Stomach smooth muscle (tissue), 2 donors: ENCODE measurements at regions not wholly inside any gene's neighbourhood (a gene's known extent, or its start where the extent isn't known, plus 50 kb on each side); places are given as distances from the start of the nearest gene placed in this dataset.

Experiments used
- H3K27ac ChIP-seq: one replicate; pipeline ENCODE4 v1.7.0; 2013; ENCODE audit warnings: mild to moderate bottlenecking, low read length, inconsistent platforms
- H3K27me3 ChIP-seq, 2 donors: one replicate each; pipeline ENCODE4 v1.7.0; 2013; ENCODE audit warnings: low read length in 2 of 2; ENCODE audit not compliant: insufficient read depth in 2 of 2, control insufficient read depth in 1 of 2
- H3K36me3 ChIP-seq, 2 donors: one replicate each; pipeline ENCODE4 v1.7.0; 2013; ENCODE audit warnings: low read length in 2 of 2; ENCODE audit not compliant: control insufficient read depth in 2 of 2, insufficient read depth in 2 of 2
- H3K4me1 ChIP-seq: one replicate; pipeline ENCODE4 v1.7.0; 2013; ENCODE audit warnings: low read length; ENCODE audit not compliant: control insufficient read depth, insufficient read depth
- H3K4me3 ChIP-seq, 2 donors: one replicate each; pipeline ENCODE4 v1.7.0; 2013; ENCODE audit warnings: low read length in 2 of 2
- H3K9ac ChIP-seq, 2 donors: one replicate each; pipeline ENCODE4 v1.7.0; 2013; ENCODE audit warnings: low read length in 2 of 2, mild to moderate bottlenecking in 1 of 2
- H3K9me3 ChIP-seq, 2 donors: one replicate each; pipeline ENCODE4 v1.7.0; 2013; ENCODE audit warnings: low read length in 2 of 2; ENCODE audit not compliant: control insufficient read depth in 2 of 2
- donor health status: healthy.
- donor health status: Pancreatic carcinoma.

DNA sequence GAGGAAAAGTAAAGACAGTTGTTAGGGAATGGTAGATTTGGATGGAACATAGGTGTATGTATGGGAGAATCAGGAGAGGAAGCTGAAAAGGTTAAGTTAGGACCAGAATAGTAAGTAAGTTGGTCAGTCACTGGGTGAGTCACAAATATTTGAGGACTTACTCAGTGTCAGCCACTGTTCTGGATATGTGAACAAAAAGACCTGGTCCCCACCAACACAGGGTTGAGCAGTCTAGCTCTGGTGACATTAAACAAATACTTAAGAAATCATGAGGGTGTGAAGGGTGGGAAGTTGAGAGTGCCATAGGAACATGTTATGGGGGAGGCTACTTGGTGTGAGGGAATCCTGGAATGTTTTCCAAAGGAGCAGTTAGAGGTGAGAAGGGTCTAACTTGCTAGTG lies 246.9 kb downstream of the PTEN start:
- no peaks in the 10 kb centered on the region for H3K4me1 ChIP-seq
- no peak overlapping the region for H3K9ac ChIP-seq
- H3K9me3 ChIP-seq: no peaks in the 10 kb centered on the region
- no peak overlapping the region for H3K4me3 ChIP-seq
- no peaks in the 10 kb centered on the region for H3K36me3 ChIP-seq
- no peaks in the 10 kb centered on the region for H3K27me3 ChIP-seq
- no peak overlapping the region for H3K27ac ChIP-seq

DNA sequence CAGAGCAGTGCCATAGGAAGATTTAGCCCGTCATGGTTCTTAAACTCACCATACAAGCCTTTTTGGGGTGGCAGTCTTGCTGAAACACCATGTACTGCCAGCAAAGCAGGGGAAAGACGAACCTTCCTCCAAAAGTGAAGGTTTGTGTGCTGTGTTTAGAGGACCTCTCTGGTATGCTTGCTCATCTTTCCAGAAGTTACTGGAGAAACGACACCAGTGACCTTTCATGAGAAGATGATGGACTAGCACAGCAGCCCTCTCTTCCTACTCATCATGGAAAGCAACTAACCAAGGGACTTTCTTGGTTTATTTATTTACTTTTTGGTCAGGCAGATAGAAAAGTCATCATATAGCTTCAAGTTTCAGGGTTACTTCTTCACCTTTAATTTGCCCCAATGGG lies 247.4 kb downstream of the PTEN start:
- H3K4me1 ChIP-seq: no peaks in the 10 kb centered on the region
- H3K27me3 ChIP-seq: no peaks in the 10 kb centered on the region
- H3K9ac ChIP-seq: no peak overlapping the region
- H3K27ac ChIP-seq: no peak overlapping the region
- H3K4me3 ChIP-seq: no peak overlapping the region
- no peaks in the 10 kb centered on the region for H3K36me3 ChIP-seq
- H3K9me3 ChIP-seq: no peaks in the 10 kb centered on the region

DNA sequence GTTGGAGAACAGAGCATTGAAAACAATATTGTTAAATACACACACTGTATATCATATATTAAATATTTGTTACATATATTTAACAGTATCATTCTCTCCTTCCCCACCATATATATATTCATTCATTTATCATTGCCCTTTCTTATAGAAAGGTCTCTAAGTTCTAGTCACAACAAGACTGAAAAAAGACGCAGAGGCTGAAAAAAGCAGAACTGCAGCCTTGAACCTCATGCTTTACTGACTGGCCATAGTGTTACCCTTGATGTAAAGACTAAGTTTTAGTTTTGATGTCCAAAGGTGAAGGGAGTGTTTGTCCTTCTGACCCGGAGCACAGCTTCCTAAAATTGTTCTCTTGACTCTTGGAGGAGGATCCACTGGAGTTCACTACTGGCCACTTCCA lies 247.9 kb downstream of the PTEN start:
- no peak overlapping the region for H3K9ac ChIP-seq
- no peak overlapping the region for H3K27ac ChIP-seq
- H3K9me3 ChIP-seq: no peaks in the 10 kb centered on the region
- no peaks in the 10 kb centered on the region for H3K4me1 ChIP-seq
- no peak overlapping the region for H3K4me3 ChIP-seq
- no peaks in the 10 kb centered on the region for H3K27me3 ChIP-seq
- no peaks in the 10 kb centered on the region for H3K36me3 ChIP-seq

DNA sequence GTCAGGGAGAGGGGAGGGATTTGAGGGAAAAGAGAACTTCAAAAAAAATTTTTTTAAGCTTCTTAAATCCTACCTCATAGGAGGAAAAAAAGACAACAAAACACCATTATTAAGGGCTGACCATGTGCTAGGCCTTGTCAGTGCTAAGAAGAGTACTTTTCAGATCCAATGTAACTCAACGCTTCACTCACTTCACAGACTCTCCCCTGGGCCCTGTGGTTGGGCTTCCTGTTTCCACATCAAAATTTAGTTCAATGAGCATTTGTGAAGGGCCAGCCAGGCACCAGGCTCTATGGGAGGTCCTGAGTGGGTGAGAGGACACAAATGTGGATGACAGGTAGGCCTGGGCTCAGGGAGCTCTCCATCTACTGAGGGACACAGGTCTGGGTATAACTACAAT lies 249.8 kb downstream of the PTEN start:
- Histone ChIP-seq H3K4me3 (no peak overlapping the region), H3K27ac (no peak overlapping the region), H3K27me3 (no peaks in the 10 kb centered on the region), H3K9me3 (no peaks in the 10 kb centered on the region), H3K4me1 (no peaks in the 10 kb centered on the region), H3K9ac (no peak overlapping the region), H3K36me3 (no peaks in the 10 kb centered on the region)

DNA sequence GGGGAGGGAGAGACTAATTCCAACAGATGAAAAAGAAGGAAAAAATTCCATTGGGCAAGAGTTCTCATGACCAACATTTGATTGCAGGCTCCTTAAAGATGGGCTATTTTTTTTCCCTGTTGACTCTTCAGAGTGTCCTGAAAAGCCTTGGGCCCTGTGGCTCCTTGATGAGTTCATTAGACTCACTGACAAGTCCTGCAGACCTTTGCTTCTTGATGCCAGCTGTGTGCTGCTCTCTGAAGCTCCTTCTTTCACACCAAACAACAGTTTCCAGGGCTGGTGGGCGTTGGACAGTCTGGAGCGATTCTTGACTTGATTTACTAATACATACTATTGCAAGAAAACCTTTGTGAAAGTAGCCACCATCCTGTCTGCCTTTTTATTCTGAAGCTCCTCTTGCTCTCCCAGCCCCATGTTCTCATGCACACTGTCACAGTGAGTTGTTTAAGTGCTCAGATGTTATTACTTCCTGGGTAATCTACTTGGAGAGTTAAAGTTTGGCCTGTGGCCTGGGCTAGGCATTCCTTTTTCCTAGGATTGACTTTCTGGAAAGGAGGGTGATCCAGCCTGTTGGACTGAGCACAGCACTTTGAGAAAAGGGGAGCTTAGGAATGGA lies 250.3 kb downstream of the PTEN start:
- Histone ChIP-seq H3K36me3 (no peaks in the 10 kb centered on the region), H3K4me1 (no peaks in the 10 kb centered on the region), H3K9me3 (no peaks in the 10 kb centered on the region), H3K4me3 (no peak overlapping the region), H3K27me3 (no peaks in the 10 kb centered on the region), H3K9ac (no peak overlapping the region), H3K27ac (no peak overlapping the region)

DNA sequence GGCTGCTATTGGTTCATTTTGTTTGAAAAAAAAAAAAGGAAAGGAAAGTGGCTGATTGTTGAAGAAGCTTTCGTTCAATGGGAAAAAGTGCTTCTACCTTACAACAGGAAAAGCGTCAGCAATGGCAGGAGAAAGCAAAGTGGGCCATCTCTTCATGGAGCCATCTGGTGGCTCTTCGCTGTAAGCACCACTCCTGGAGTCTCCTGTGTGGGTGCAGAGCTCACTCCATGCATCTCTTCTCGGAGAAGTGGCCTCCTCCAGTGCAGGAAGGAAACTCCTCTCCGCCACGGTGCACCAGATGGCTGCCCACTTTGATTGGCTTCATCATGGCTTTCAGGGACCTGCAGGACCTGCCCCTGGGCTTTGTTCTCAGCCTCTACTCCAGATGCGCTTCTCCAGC lies 250.9 kb downstream of the PTEN start:
- H3K4me1 ChIP-seq: no peaks in the 10 kb centered on the region
- H3K4me3 ChIP-seq: no peak overlapping the region
- H3K36me3 ChIP-seq: no peaks in the 10 kb centered on the region
- H3K27me3 ChIP-seq: no peaks in the 10 kb centered on the region
- no peaks in the 10 kb centered on the region for H3K9me3 ChIP-seq
- H3K27ac ChIP-seq: no peak overlapping the region
- no peak overlapping the region for H3K9ac ChIP-seq

DNA sequence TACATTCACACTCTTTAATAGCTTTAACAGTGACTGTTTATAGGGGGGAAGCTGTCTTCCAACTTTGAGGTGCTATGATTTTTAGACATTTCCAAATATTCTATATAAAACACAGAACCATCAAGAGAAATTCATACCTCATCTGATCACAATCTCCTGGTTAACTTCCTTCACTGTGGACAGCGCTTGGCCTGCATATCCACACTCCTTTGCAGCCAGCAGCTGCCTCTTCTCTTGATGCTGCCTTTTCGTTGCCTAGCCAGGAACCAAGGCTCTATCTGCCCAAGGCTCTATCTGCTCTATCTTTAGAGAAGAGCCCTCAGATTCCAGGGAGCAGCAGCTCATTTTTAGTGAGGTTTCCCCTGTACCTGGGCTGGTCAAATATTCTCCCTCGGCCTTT lies 252.0 kb downstream of the PTEN start:
- Histone ChIP-seq H3K9ac (no peak overlapping the region), H3K27ac (no peak overlapping the region), H3K4me3 (no peak overlapping the region), H3K36me3 (no peaks in the 10 kb centered on the region), H3K4me1 (no peaks in the 10 kb centered on the region), H3K27me3 (no peaks in the 10 kb centered on the region), H3K9me3 (no peaks in the 10 kb centered on the region)

DNA sequence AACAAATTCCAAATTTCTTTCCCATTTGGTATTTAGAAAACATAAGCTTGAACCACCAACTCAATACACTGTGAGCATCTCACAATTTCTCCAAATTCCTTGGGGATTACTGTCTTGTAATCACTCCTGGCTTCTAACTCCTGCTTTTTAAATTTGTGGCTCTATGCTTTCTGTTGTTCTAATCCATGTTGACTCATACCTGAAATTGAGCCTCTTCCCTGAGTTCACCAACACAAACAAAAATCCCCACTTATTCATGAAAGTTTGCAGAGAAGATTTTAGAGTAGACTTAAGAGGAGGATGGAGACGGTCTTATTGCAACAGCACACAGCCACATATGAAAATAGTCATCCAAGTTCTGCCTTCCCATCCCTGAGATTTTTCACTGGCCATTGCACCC lies 252.5 kb downstream of the PTEN start:
- Histone ChIP-seq H3K27me3 (no peaks in the 10 kb centered on the region), H3K27ac (no peak overlapping the region), H3K36me3 (no peaks in the 10 kb centered on the region), H3K4me1 (no peaks in the 10 kb centered on the region), H3K4me3 (no peak overlapping the region), H3K9ac (no peak overlapping the region), H3K9me3 (no peaks in the 10 kb centered on the region)

DNA sequence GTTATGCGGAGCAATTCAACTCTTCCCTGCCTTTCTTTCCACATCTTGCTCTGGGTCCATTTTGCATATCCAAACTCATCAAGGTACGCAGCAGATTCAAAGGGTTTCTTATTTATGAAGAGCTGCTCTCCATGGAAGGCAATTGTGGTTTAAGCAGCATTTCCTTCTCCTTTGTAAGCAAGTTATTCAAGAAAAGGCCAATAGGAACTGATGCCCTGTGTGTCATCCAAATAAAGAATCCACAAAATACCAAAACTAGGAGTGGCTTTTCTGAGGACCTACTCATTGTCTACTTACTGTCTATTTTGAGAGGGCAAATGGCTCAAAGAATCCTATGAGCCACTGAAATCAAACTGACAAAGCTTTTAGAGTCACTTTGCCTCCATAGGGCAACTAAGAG lies 253.1 kb downstream of the PTEN start:
- H3K9ac ChIP-seq: no peak overlapping the region
- no peaks in the 10 kb centered on the region for H3K36me3 ChIP-seq
- no peak overlapping the region for H3K4me3 ChIP-seq
- H3K9me3 ChIP-seq: no peaks in the 10 kb centered on the region
- no peaks in the 10 kb centered on the region for H3K27me3 ChIP-seq
- H3K4me1 ChIP-seq: no peaks in the 10 kb centered on the region
- H3K27ac ChIP-seq: no peak overlapping the region

DNA sequence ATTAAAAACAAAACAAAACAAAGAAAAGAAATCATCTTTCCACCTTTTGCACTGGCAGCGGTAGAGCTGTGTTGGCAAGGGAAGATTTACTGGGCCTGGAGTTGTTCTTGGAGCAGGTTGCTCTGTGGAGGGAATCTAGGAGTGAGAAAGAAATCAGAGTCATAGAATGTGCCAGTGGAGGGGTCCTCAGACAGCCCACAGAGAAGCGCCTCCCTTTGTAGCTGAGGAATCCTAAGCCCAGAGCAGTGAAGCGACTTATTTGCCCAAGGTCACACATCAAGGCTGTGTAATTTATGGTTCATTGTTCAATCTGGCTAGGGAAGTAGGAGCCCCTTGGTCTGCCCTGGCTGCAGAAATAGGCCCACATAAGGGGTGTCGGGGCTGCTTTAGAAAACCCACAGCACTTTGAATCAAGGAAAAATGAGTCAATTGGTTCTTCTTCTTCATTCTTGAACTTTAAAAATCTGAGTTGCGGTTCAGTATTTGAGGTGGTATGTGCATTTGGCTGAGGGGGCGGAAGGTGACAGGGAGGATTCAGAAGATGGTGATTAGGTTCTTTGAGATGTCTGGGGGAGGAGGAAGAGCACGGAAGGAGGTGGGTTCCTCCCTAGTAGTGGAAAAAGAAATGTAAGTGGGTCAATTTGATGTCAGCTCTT lies 253.7 kb downstream of the PTEN start:
- Histone ChIP-seq H3K9me3 (no peaks in the 10 kb centered on the region), H3K9ac (no peak overlapping the region), H3K27ac (no peak overlapping the region), H3K27me3 (no peaks in the 10 kb centered on the region), H3K36me3 (no peaks in the 10 kb centered on the region), H3K4me1 (no peaks in the 10 kb centered on the region), H3K4me3 (no peak overlapping the region)

DNA sequence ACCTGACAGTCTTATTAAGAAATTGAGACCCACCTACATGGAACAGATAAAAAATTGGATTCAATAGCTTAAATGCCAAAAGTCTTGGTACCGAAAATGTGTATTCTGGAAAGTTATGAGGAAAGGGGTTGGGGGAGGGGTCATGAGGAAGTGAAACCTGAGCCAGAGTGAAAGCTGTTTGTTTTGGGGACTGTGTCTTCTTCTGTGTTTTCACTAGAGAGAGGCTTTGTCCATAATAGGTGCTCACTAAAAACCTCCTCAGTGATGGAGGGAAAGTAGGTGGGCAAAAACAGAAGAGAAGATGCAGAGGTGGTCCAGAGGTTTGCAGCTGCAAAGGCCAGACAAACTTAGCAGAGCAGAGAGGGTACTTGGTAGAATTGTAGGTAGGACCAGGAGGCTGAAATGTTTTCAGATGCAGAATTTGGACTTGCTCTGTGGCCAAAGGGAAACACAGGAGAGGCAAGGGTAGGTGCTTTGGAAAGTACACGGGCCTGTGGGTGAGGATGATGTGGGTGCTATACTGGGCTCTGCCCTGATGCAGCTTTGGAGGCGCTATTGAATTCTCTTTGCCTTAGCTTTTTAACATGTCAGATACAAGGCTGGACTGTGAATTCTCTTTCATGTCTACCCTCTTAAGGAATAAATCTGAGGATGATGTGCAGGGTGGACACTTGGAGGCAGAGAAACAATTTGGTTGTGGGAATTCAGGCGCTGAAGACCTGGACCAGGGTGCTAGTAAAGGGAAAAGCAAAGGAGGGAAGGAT lies 254.6 kb downstream of the PTEN start:
- H3K4me1 ChIP-seq: no peaks in the 10 kb centered on the region
- no peaks in the 10 kb centered on the region for H3K9me3 ChIP-seq
- H3K27me3 ChIP-seq: no peaks in the 10 kb centered on the region
- no peaks in the 10 kb centered on the region for H3K36me3 ChIP-seq
- no peak overlapping the region for H3K4me3 ChIP-seq
- H3K27ac ChIP-seq: no peak overlapping the region
- H3K9ac ChIP-seq: no peak overlapping the region
